ENCODE measurements at regions not wholly inside any gene's neighbourhood (a gene's known extent, or its start where the extent isn't known, plus 50 kb on each side); places are given as distances from the start of the nearest gene placed in this dataset.

- TF ChIP-seq POLR2A (IDR thresholded peaks at IDR 0.05; ENCODE audit: low read length) (no peak), GATA1 (IDR thresholded peaks at IDR 0.05; ENCODE audit: low read depth, low read length) (no peak)
Measured at GRCh38 chr2:122251566-122251965, 496.1 kb downstream of the TSN start.
